Liver (tissue), 8 donors: ENCODE measurements at regions not wholly inside any gene's neighbourhood (a gene's known extent, or its start where the extent isn't known, plus 50 kb on each side); places are given as distances from the start of the nearest gene placed in this dataset.

Source experiments
- DNase-seq: peaks from one replicate; pipeline ENCODE4 v3.0.0-alpha.2; 2017; ENCODE audit warnings: low spot score
- H3K27ac ChIP-seq, 2 donors: one replicate each; pipeline ENCODE4 v1.7.0; 2013; ENCODE audit warnings: inconsistent platforms in 2 of 2, low read length in 2 of 2, control low read depth in 1 of 2, low read depth in 1 of 2, mild to moderate bottlenecking in 1 of 2
- H3K27me3 ChIP-seq, 4 donors: one replicate each; pipeline versions ENCODE4 v1.6.1 to v1.7.0; 2013; ENCODE audit warnings: low read length in 3 of 4, inconsistent platforms in 1 of 4, mild to moderate bottlenecking in 1 of 4, moderate library complexity in 1 of 4; ENCODE audit not compliant: control insufficient read depth in 4 of 4, insufficient read depth in 4 of 4
- H3K36me3 ChIP-seq, 4 donors: one replicate each; pipeline versions ENCODE4 v1.6.1 to v1.7.0; 2013; ENCODE audit warnings: low read length in 3 of 4, mild to moderate bottlenecking in 3 of 4, low read depth in 1 of 4, moderate library complexity in 1 of 4; ENCODE audit not compliant: control insufficient read depth in 4 of 4, insufficient read depth in 3 of 4
- H3K4me1 ChIP-seq, 4 donors: one replicate each; pipeline versions ENCODE4 v1.6.1 to v1.7.0; 2013; ENCODE audit warnings: low read length in 3 of 4, mild to moderate bottlenecking in 3 of 4, moderate library complexity in 1 of 4; ENCODE audit not compliant: control insufficient read depth in 4 of 4, insufficient read depth in 4 of 4
- H3K4me3 ChIP-seq, 3 donors: one replicate each; pipeline versions ENCODE4 v1.6.1 to v1.7.0; 2013; ENCODE audit warnings: low read length in 3 of 3, control low read depth in 1 of 3, low read depth in 1 of 3, mild to moderate bottlenecking in 1 of 3
- H3K9ac ChIP-seq, 2 donors: one replicate each; pipeline ENCODE4 v1.7.0; 2013; ENCODE audit warnings: low read length in 2 of 2, mild to moderate bottlenecking in 2 of 2, moderate library complexity in 2 of 2, control low read depth in 1 of 2, low read depth in 1 of 2
- H3K9me3 ChIP-seq, 4 donors: one replicate each; pipeline versions ENCODE4 v1.6.1 to v1.7.0; 2013; ENCODE audit warnings: low read length in 3 of 4; ENCODE audit not compliant: control insufficient read depth in 4 of 4
- ATF3 ChIP-seq: IDR thresholded peaks from 2 replicates; pipeline ENCODE4 v1.6.1; 2016; ENCODE audit warnings: antibody characterized with exemption
- CTCF ChIP-seq: fragments of 150-350 bp; IDR thresholded peaks from 2 replicates; pipeline ENCODE4 v1.5.1; 2017; ENCODE audit warnings: improper control_type of control experiment, low read depth, low read length; ENCODE audit not compliant: missing input control
- EGR1 ChIP-seq, 2 donors: IDR thresholded peaks; 2 replicates each; pipeline ENCODE4 v1.6.1; 2016 to 2018; ENCODE audit warnings: antibody characterized with exemption in 2 of 2, low read depth in 2 of 2
- FOXA2 ChIP-seq: IDR thresholded peaks from 2 replicates; pipeline ENCODE4 v1.6.1; 2016; ENCODE audit warnings: antibody characterized with exemption
- GABPA ChIP-seq, 2 donors: IDR thresholded peaks in 1 of 2; conservative IDR thresholded peaks in 1 of 2; 2 replicates each; pipeline ENCODE4 v1.6.1; 2016; ENCODE audit warnings: antibody characterized with exemption in 2 of 2, mild to moderate bottlenecking in 1 of 2, moderate library complexity in 1 of 2
- HNF4A ChIP-seq, 2 donors: conservative IDR thresholded peaks; 2 replicates each; pipeline ENCODE4 v1.6.1; 2016; ENCODE audit warnings: antibody characterized with exemption in 2 of 2, mild to moderate bottlenecking in 2 of 2
- HNF4G ChIP-seq: IDR thresholded peaks from 2 replicates; pipeline ENCODE4 v1.6.1; 2016; ENCODE audit warnings: antibody characterized with exemption
- JUND ChIP-seq, 2 donors: IDR thresholded peaks; 2 replicates each; pipeline ENCODE4 v1.6.1; 2016; ENCODE audit warnings: antibody characterized with exemption in 2 of 2
- MAX ChIP-seq: IDR thresholded peaks from 2 replicates; pipeline ENCODE4 v1.6.1; 2016; ENCODE audit warnings: antibody characterized with exemption
- NR2F2 ChIP-seq: IDR thresholded peaks from 2 replicates; pipeline ENCODE4 v1.6.1; 2016; ENCODE audit warnings: antibody characterized with exemption
- RAD21 ChIP-seq, 2 donors: IDR thresholded peaks; 2 replicates each; pipeline ENCODE4 v1.6.1; 2016; ENCODE audit warnings: antibody characterized with exemption in 2 of 2, mild to moderate bottlenecking in 2 of 2
- RXRA ChIP-seq, 2 donors: IDR thresholded peaks; 2 replicates each; pipeline ENCODE4 v1.6.1; 2017 to 2018; ENCODE audit warnings: antibody characterized with exemption in 2 of 2, mild to moderate bottlenecking in 1 of 2
- SP1 ChIP-seq: IDR thresholded peaks from 2 replicates; pipeline ENCODE4 v1.6.1; 2018; ENCODE audit warnings: antibody characterized with exemption, mild to moderate bottlenecking
- TAF1 ChIP-seq: conservative IDR thresholded peaks from 2 replicates; pipeline ENCODE4 v1.6.1; 2016; ENCODE audit warnings: antibody characterized with exemption, mild to moderate bottlenecking
- YY1 ChIP-seq: IDR thresholded peaks from 2 replicates; pipeline ENCODE4 v1.6.1; 2016; ENCODE audit warnings: antibody characterized with exemption, mild to moderate bottlenecking
- WGBS: extraction: QIAGEN DNeasy Blood & Tissue Kit; methylation state at CpG from one replicate; pipeline ENCODE4 v1.1.7; 2013; 5-methylcytosine and 5-hydroxymethylcytosine counted together
- donor health status: healthy.
- donor health status: healthy.
- donor health status: healthy.
- donor health status: healthy.
- donor health status: healthy.

GRCh38 chr1:114337417-114337816 lies 173.6 kb downstream of the TRIM33 start:
- DNase-seq, result no peak
- H3K36me3 ChIP-seq, result no peaks in the 10 kb centered on the region
- H3K27me3 ChIP-seq, result peaks cover 0 to 2% (median 0%) of the 10 kb centered on the region in 4 donors
- WGBS, result 79% methylated on average over 4 of the region's 4 CpGs
- no peaks in the 10 kb centered on the region for H3K9me3 ChIP-seq
- H3K9ac ChIP-seq, result no peak overlapping the region
- H3K27ac ChIP-seq, result no peak overlapping the region
- H3K4me1 ChIP-seq, result no peaks in the 10 kb centered on the region
- H3K4me3 ChIP-seq, result no peak overlapping the region
- no peak for TF ChIP-seq SP1

- H3K9me3 ChIP-seq, result no peaks in the 10 kb centered on the region
- H3K4me3 ChIP-seq, result no peak overlapping the region
- no peak overlapping the region for H3K27ac ChIP-seq
- no peaks in the 10 kb centered on the region for H3K36me3 ChIP-seq
- no peaks in the 10 kb centered on the region for H3K4me1 ChIP-seq
- H3K27me3 ChIP-seq, result no peaks in the 10 kb centered on the region
- no peak for TF ChIP-seq ATF3
- TF ChIP-seq NR2F2, result no peak
- no peak for TF ChIP-seq SP1
- TF ChIP-seq RXRA (IDR thresholded peaks at IDR 0.05), result no peak
- TF ChIP-seq YY1, result no peak
- TF ChIP-seq MAX, result no peak
- TF ChIP-seq HNF4A (conservative IDR thresholded peaks at IDR 0.05), result no peak
- no peak for TF ChIP-seq JUND (IDR thresholded peaks at IDR 0.05)
- TF ChIP-seq HNF4G, result no peak
- no peak overlapping the region for H3K9ac ChIP-seq
- 88% methylated on average over 2 of the region's 2 CpGs for WGBS
- DNase-seq, result no peak
These were observed 174.6 kb downstream of the TRIM33 start for GRCh38 chr1:114336360-114336759.

- no peaks in the 10 kb centered on the region for H3K9me3 ChIP-seq
- TF ChIP-seq RXRA (IDR thresholded peaks at IDR 0.05) (no peak), GABPA (IDR thresholded peaks at IDR 0.05 in 1 of 2, conservative IDR thresholded peaks at IDR 0.05 in 1 of 2) (no peak)
- no peak for DNase-seq
These were observed 175.7 kb downstream of the TRIM33 start for GRCh38 chr1:114335273-114335672.

GRCh38 chr1:114334297-114334696 lies 176.7 kb downstream of the TRIM33 start:
- TF ChIP-seq MAX, result no peak
- no peak for TF ChIP-seq ATF3
- TF ChIP-seq EGR1 (IDR thresholded peaks at IDR 0.05; ENCODE audit: low read depth in 2 of 2), result no peak
- TF ChIP-seq TAF1, result no peak
- no peak for TF ChIP-seq NR2F2
- no peak for TF ChIP-seq HNF4A (conservative IDR thresholded peaks at IDR 0.05)
- no peak for TF ChIP-seq SP1
- no peak for TF ChIP-seq CTCF
- TF ChIP-seq YY1, result no peak
- no peak for TF ChIP-seq RXRA (IDR thresholded peaks at IDR 0.05)
- no peak for TF ChIP-seq JUND (IDR thresholded peaks at IDR 0.05)
- no peak for TF ChIP-seq FOXA2
- TF ChIP-seq RAD21 (IDR thresholded peaks at IDR 0.05), result no peak
- no peak for TF ChIP-seq GABPA (IDR thresholded peaks at IDR 0.05 in 1 of 2, conservative IDR thresholded peaks at IDR 0.05 in 1 of 2)
- no peaks in the 10 kb centered on the region for H3K36me3 ChIP-seq
- no peak overlapping the region for H3K27ac ChIP-seq
- no peak overlapping the region for H3K9ac ChIP-seq
- DNase-seq, result no peak
- no peak overlapping the region for H3K4me3 ChIP-seq
- H3K27me3 ChIP-seq, result no peaks in the 10 kb centered on the region
- no peaks in the 10 kb centered on the region for H3K4me1 ChIP-seq
- H3K9me3 ChIP-seq, result no peaks in the 10 kb centered on the region

More at GRCh38 chr1:114335273-114335672, 175.7 kb downstream of the TRIM33 start:
- H3K9ac ChIP-seq, result no peak overlapping the region
- no peak overlapping the region for H3K4me3 ChIP-seq
- H3K36me3 ChIP-seq, result no peaks in the 10 kb centered on the region
- no peak overlapping the region for H3K27ac ChIP-seq
- H3K4me1 ChIP-seq, result no peaks in the 10 kb centered on the region
- no peaks in the 10 kb centered on the region for H3K27me3 ChIP-seq
